Retinal pigment epithelial cell (primary cell): ENCODE measurements at regions not wholly inside any gene's neighbourhood (a gene's known extent, or its start where the extent isn't known, plus 50 kb on each side); places are given as distances from the start of the nearest gene placed in this dataset.

Source experiments
- DNase-seq: peaks from one replicate; pipeline ENCODE4 v3.0.0-alpha.2; 2010; ENCODE audit warnings: low read depth
- H3K4me3 ChIP-seq: 2 replicates; pipeline ENCODE4 v1.5.1; 2011; ENCODE audit warnings: mild to moderate bottlenecking, low read length, control low read depth, moderate library complexity
- CTCF ChIP-seq: conservative IDR thresholded peaks from 2 replicates; pipeline ENCODE4 v1.5.1; 2011; ENCODE audit warnings: low read depth, low read length, control low read depth, inconsistent platforms

DNA sequence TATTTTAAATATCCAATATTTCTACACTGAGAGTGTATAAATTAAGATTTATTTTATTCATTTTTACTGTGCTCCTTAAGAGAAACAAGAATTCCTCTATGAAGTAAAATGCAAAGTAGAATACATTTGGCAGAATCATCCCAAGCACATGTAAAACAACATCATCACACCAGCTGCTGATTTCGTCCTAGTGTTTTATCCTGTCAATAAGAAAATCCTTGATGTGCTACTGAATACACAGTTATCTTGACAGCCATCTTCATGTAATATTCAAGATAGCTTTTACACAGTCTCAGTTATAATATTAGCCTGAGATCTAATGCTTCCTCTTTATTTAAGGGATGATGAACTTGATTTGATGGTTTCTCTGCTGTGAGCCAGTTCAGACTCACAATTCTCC lies 282.4 kb downstream of the MZT1 start:
- no peak overlapping the region for H3K4me3 ChIP-seq
- no peak for DNase-seq
- TF ChIP-seq CTCF: no peak

GRCh38 chr13:72437458-72437857 lies 290.0 kb downstream of the MZT1 start:
- DNase-seq: no peak
- TF ChIP-seq CTCF: no peak
- no peak overlapping the region for H3K4me3 ChIP-seq

- DNase-seq: no peak
- no peak for TF ChIP-seq CTCF
- H3K4me3 ChIP-seq: no peak overlapping the region
These were observed 292.2 kb downstream of the MZT1 start for GRCh38 chr13:72435251-72435650.

DNA sequence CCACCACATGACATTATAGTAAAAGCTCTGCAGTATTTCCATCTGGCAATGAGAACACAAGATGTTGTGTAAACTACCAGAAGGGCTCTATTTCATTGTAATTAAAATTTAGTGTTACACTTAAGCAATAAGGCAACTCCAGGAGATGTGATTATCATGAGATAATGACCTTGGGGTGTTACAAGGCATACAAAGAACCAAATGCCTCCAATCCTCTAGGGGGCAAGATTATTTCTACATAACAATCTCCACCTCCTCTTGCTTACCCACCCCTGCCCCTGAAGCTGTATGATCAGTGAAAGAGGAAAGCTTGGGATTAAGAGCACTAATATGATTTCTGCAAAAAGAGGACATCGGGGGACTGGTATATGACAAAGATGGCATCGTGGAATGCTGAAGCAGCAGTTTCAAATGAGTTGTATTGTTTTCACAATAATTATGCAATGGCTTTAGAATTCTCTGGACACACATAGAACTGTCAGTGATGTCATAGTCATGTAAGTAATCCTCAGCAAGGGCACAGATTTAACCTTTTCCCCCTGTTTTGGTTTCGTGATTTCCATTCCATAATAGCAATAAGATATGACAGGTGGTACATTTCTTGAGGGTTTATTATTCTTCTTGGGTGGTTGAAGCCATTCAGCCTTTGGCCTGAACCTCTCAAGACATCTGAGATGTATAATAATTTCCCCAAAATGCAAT lies 295.3 kb downstream of the MZT1 start:
- no peak for DNase-seq
- no peak overlapping the region for H3K4me3 ChIP-seq
- TF ChIP-seq CTCF: no peak

DNA sequence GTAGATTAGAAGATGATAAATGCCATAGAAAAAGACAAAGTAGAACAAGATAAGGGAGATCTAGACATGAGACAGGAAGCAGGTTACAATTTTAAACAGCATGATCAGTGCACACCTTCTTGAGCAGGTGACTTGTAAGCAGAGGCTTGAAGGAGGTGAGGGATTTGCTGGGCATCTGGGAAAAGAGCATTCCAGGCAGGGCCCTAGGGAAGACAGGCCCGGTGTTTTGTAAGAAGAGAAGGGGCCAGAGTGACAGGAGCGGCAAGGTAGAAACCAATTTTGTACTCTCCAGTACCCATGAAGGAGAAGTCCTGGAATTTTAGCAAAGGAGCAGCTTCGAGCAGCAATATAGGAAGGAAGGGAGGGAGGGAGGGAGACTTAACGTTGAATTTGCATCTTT lies 296.5 kb downstream of the MZT1 start:
- no peak for TF ChIP-seq CTCF
- H3K4me3 ChIP-seq: no peak overlapping the region
- no peak for DNase-seq

GRCh38 chr13:72427757-72428528 lies 299.5 kb downstream of the MZT1 start:
- no peak for TF ChIP-seq CTCF
- DNase-seq: no peak
- no peak overlapping the region for H3K4me3 ChIP-seq

- no peak for TF ChIP-seq CTCF
- no peak for DNase-seq
- no peak overlapping the region for H3K4me3 ChIP-seq
These were observed 303.4 kb downstream of the MZT1 start for GRCh38 chr13:72424059-72424458.
